Left renal pelvis (tissue), 4 donors: ENCODE measurements at regions not wholly inside any gene's neighbourhood (a gene's known extent, or its start where the extent isn't known, plus 50 kb on each side); places are given as distances from the start of the nearest gene placed in this dataset.

Experiments used
- DNase-seq, 4 donors: peaks; one replicate each; pipeline ENCODE4 v3.0.0-alpha.2; 2013; ENCODE audit warnings: low read depth in 4 of 4, low spot score in 3 of 4

GRCh38 chr2:24439971-24440340 is 51.1 kb upstream of the NCOA1 start:
- DNase-seq = no peak

DNA sequence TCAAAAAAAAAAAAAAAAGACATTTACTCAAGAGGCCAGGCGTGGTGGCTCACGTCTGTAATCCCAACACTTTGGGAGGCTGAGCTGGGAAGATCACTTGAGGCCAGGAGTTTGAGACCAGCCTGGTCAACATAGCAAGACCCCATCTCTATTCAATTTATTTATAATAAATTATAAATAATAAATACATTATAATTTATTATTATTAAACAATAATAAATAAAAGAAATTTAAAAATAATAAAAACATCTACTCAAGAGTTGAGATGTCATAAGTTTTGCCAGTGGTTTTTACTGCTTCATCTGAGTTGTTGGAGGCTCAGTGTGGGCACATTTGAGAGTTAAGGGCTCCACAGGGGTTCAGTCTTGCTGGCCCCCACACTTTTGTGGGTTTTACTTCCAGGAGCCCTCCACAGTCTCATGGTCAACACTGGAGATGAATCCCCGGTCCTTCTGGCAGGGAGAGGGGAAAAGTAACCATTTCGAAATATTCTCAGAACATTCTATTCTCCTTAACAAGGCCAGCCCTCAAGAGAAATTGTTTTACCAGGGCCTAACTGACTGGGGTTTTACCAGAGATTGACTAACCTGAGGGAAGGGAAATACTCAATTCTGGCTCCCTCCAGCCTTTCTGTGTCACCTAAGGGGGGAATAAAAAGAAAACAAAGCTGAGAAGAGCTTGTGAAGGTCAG is 51.6 kb upstream of the NCOA1 start:
- DNase-seq = no peak

DNA sequence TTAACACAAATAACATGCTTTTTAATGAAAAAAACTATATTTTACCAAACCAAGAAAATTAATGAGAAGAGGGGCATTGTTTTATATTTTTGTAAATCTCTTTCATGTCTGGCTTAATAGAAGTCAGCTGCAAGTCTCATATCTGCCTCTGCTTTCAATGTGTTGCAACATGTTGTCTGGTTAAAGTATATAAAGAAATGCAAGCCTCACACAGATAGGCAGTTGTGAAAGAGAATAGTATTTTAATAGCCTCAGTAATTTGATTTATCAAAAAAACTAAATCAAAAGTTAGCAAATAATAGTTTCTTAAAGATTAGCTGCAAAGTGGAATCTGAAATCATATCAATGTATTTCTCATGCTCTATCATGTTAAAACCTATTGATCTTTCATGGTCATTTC is 52.9 kb upstream of the NCOA1 start:
- no peak for DNase-seq

DNA sequence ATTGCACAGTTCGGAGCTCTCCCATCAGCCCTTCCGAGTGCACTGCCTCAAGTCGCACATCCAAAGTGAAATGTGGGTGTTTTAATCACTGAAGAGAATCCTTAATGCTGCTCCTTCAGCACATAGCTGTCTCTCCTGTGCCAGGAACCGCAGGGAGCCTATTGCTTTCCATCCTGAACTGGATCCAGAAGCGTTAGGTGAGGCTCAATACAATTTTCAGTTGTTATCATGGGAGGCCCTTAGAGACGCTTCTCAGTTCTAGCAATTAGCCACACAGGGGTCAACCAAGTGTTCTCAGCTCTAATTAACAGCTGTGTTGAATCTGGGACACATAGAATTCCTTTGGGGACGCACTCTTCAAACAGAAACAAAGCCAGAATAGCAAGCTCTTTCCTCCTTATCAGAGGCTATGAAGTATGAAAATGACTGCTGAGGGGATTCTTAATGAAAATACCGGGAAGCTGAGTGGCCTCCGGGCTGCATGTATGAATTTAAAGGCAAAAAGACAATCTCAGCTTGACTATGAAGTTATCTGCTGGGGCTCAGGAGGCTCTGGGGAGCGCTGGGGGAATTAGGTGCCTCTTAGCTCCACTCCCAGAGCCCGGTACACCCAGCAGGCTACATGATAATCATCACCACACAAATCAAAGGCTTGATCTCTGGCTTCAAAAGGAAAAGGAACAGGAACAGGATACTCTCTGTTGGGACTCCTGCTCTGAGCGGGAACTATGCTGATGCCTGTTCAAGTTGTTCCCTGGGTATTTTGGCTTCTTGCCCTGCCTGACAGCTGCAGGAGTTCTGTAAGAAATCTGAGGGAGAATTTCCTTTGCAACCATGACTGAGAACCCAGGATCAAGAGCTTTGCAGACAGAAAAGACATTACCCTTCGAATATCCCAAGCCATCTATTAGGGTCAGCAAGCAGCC is 55.4 kb upstream of the NCOA1 start:
- peak in 3 of 4 donors; percentile 44 to 54 (median 50) for DNase-seq

DNA sequence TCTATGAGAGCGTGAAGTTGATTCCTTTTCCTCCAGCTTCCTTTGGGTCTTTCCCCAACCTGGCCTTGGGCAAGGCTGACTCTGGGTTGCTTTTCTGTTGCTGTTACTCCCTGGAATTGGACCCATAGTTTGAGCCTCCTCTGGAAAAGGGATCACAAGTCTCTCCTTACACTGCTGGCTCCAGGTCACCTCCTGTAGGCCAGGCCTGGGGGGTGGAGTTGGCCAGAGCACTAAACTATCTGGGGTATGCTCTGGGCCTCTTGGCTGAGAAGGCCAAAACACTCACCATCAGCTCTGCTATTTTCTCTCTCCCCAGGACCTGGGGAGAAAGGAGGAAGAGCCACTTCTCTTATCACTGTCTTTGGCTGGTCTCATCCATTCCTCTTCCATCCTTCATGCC is 56.5 kb upstream of the NCOA1 start:
- no peak for DNase-seq

- no peak for DNase-seq
These were observed 58.3 kb upstream of the NCOA1 start for GRCh38 chr2:24432735-24433134.

DNA sequence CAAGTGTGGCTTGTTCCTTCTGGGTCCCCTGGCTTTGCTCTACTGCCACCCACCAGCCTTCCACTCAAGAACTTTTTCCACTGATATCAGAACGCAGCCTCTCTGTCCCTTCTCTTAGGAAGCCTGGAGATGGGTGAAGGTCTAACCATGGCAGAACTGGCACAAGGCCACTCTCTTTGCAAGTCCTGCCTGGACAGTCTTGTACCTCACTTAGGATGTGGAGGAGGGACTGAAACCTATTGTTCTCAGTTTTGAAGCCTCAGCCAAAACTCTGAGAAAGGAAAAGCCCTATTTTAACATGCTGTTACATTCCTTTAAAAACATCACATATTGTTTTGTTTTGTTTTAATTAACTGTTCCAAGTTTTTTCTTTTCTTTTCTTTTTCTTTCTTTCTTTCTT is 58.9 kb upstream of the NCOA1 start:
- DNase-seq = no peak

GRCh38 chr2:24429197-24430074 is 61.6 kb upstream of the NCOA1 start:
- DNase-seq = no peak

DNA sequence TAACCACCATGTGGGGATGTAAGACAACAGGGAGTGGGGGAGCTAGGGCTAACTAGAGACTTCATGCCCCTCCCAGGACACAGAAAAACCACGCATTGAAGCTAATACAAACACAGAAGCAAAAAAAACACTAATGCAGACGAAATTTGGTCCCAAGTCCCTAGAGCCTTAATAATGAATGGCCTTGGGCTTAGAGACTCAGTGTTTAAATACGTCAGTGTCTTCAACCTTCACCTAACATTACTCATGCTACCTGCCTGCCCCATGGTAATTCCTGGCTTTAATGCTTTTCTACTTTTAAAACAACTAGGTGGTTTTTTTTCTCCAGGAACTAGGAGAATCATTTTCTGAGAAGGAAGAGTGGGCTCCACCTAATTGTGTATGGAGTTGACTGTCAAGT is 64.1 kb upstream of the ITSN2 start:
- no peak for DNase-seq

- no peak for DNase-seq
These were observed 62.8 kb upstream of the ITSN2 start for GRCh38 chr2:24423095-24423494.

- DNase-seq = no peak
These were observed 61.3 kb upstream of the ITSN2 start for GRCh38 chr2:24421668-24422067.

DNA sequence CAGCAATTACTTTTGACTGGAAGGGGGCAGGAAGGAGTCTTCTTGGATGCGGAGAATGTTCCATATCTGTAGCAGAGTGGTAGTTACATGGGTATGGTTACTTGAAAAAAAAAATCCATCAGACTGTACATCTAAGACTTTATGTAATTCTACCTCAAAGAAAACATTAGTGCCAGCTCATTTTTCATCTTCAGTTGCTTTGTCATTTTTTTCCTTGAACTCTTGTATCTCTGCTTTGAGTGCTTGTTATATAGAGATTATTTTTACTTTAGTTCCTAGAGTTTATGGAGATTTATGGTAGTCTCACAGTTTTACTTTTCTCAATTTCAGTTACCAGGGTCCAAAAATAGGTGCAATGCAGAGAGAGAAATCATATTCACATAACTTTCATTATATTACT is 60.0 kb upstream of the ITSN2 start:
- no peak for DNase-seq

DNA sequence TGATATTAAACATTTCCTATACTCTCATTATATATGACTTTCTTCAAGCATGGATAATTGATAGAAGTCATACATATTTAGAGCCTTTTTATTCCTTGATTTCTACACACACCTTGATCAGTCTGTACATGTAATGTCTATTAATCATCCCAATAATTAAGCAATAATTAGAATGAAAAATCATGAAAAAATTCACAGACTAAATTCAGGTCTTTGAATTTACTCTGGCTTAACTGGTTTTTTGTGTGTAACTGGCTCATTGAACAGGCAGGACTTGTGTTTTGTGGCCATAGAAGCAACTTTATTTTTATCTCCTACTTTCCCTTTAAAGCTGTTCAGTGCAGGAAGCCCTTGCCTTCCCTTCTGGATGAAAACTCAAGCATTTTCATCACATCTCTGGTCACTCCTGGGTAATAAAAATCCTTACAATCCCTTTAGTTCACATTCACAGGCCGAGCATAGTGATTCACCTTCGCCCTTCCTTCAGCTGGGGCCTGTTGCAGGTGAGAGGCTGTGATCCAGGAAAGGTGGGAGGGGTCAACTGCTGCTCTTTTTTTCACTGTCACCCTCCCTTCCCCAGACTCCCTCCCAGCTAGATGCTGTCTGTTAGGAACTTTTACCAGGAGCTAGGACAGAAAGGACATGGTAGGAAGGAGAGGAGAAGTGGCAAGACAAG is 58.0 kb upstream of the ITSN2 start:
- no peak for DNase-seq

DNA sequence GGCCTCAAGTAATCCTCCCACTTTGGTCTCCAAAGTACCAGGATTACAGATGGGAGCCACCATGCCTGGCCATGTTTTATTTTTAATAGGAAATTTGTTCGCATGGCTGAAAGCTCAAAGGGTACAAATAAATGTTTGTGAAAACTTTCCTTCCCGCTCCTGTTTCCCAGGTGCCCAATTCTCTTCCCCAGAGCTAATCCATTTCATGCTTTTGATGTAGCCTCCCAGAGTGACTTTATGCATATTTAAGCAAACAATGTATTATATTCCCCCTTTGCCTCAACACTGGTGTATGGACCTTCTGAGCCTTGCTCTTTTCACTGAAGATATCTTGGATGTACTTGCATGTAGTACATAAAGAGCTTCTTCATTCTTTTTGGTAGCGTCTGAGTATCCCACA is 52.5 kb upstream of the ITSN2 start:
- DNase-seq = no peak

GRCh38 chr2:24411488-24412151 is 51.3 kb upstream of the ITSN2 start:
- DNase-seq = no peak

DNA sequence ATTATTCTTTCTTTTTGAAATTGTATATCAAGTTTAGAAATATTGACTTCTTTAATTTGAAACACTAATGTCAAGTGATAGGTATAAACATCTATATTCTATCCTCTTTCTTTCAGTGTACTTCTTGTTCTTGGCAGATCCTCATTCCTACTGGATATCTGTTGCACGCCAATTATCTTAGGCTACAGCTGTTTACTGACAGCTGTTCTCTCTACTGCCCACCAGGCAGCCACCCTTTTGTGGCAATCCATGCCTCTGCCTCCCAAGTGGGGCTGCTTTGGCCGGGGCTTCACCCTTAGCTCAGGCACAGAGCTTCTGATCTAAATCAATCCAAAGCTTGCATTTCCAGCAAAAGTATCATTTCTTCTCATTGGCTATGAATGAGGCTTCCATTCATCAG is 50.6 kb upstream of the ITSN2 start:
- DNase-seq = no peak

- DNase-seq = peak in 3 of 4 donors; percentile 46 to 60 (median 52)
These were observed 49.6 kb upstream of the ITSN2 start for GRCh38 chr2:24409700-24410556.
